ENCODE measurements at regions not wholly inside any gene's neighbourhood (a gene's known extent, or its start where the extent isn't known, plus 50 kb on each side); places are given as distances from the start of the nearest gene placed in this dataset.

DNA sequence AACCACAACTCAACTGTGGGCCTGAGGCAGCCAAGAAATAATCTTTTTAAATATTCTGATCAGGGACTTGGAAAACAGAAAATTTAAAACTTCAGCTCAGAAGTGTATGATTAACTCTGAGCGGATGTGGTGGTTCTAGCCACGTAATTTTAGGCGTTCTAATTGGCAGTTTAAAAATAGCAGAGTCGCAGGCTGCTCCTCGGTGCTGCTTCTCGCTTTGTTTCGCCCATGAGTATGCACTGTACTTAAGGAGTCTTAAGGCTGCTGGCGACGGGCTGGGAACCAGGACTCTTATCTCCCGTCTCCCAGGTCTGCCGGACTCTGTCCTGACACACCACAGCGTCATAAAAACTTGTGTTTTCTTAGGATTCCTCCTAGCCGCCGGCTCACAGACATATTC, 113.4 kb upstream of the PELI2 start:
- TF ChIP-seq POLR2AphosphoS5 (IDR thresholded peaks at IDR 0.05; ENCODE audit: low read depth, low read length), result no peak
- TF ChIP-seq TAF1 (IDR thresholded peaks at IDR 0.05; ENCODE audit: borderline replicate concordance, low read depth, low read length), result no peak
- no peak for TF ChIP-seq POLR2A (IDR thresholded peaks at IDR 0.05; ENCODE audit: low read depth, low read length)
